ENCODE measurements at regions not wholly inside any gene's neighbourhood (a gene's known extent, or its start where the extent isn't known, plus 50 kb on each side); places are given as distances from the start of the nearest gene placed in this dataset.

- Histone ChIP-seq H3K4me1 (ENCODE audit: control insufficient read depth, insufficient read depth, low read length) (no peaks in the 10 kb centered on the region), H3K36me3 (ENCODE audit: control insufficient read depth, insufficient read depth, low read length) (no peaks in the 10 kb centered on the region), H3K9ac (ENCODE audit: low read depth, low read length) (no peak overlapping the region), H3K27me3 (ENCODE audit: control insufficient read depth, insufficient read depth, low read length) (no peaks in the 10 kb centered on the region), H3K9me3 (ENCODE audit: control insufficient read depth, insufficient read depth, low read length) (no peaks in the 10 kb centered on the region), H3K4me3 (ENCODE audit: low read depth, low read length) (no peak overlapping the region)
Measured at GRCh38 chr2:215529271-215529670, 93.4 kb upstream of the FN1 start.

GRCh38 chr2:215528555-215528954, 92.7 kb upstream of the FN1 start:
- H3K27me3 ChIP-seq (ENCODE audit: control insufficient read depth, insufficient read depth, low read length): no peaks in the 10 kb centered on the region
- no peak overlapping the region for H3K4me3 ChIP-seq (ENCODE audit: low read depth, low read length)
- H3K36me3 ChIP-seq (ENCODE audit: control insufficient read depth, insufficient read depth, low read length): no peaks in the 10 kb centered on the region
- H3K9ac ChIP-seq (ENCODE audit: low read depth, low read length): no peak overlapping the region
- no peaks in the 10 kb centered on the region for H3K9me3 ChIP-seq (ENCODE audit: control insufficient read depth, insufficient read depth, low read length)
- H3K4me1 ChIP-seq (ENCODE audit: control insufficient read depth, insufficient read depth, low read length): no peaks in the 10 kb centered on the region

- H3K4me3 ChIP-seq (ENCODE audit: low read depth, low read length): no peak overlapping the region
- no peaks in the 10 kb centered on the region for H3K4me1 ChIP-seq (ENCODE audit: control insufficient read depth, insufficient read depth, low read length)
- H3K9me3 ChIP-seq (ENCODE audit: control insufficient read depth, insufficient read depth, low read length): no peaks in the 10 kb centered on the region
- no peak overlapping the region for H3K9ac ChIP-seq (ENCODE audit: low read depth, low read length)
- H3K27me3 ChIP-seq (ENCODE audit: control insufficient read depth, insufficient read depth, low read length): no peaks in the 10 kb centered on the region
- no peaks in the 10 kb centered on the region for H3K36me3 ChIP-seq (ENCODE audit: control insufficient read depth, insufficient read depth, low read length)
Measured at GRCh38 chr2:215527736-215528135, 91.9 kb upstream of the FN1 start.

GRCh38 chr2:215526341-215526740, 90.5 kb upstream of the FN1 start:
- Histone ChIP-seq H3K4me3 (ENCODE audit: low read depth, low read length) (no peak overlapping the region), H3K9me3 (ENCODE audit: control insufficient read depth, insufficient read depth, low read length) (no peaks in the 10 kb centered on the region), H3K4me1 (ENCODE audit: control insufficient read depth, insufficient read depth, low read length) (no peaks in the 10 kb centered on the region), H3K36me3 (ENCODE audit: control insufficient read depth, insufficient read depth, low read length) (no peaks in the 10 kb centered on the region), H3K9ac (ENCODE audit: low read depth, low read length) (no peak overlapping the region), H3K27me3 (ENCODE audit: control insufficient read depth, insufficient read depth, low read length) (no peaks in the 10 kb centered on the region)

GRCh38 chr2:215522237-215522636, 86.4 kb upstream of the FN1 start:
- Histone ChIP-seq H3K36me3 (ENCODE audit: control insufficient read depth, insufficient read depth, low read length) (no peaks in the 10 kb centered on the region), H3K4me3 (ENCODE audit: low read depth, low read length) (no peak overlapping the region), H3K27me3 (ENCODE audit: control insufficient read depth, insufficient read depth, low read length) (no peaks in the 10 kb centered on the region), H3K9me3 (ENCODE audit: control insufficient read depth, insufficient read depth, low read length) (no peaks in the 10 kb centered on the region), H3K4me1 (ENCODE audit: control insufficient read depth, insufficient read depth, low read length) (no peaks in the 10 kb centered on the region), H3K9ac (ENCODE audit: low read depth, low read length) (no peak overlapping the region)

GRCh38 chr2:215521031-215521430, 85.2 kb upstream of the FN1 start:
- Histone ChIP-seq H3K36me3 (ENCODE audit: control insufficient read depth, insufficient read depth, low read length) (no peaks in the 10 kb centered on the region), H3K4me1 (ENCODE audit: control insufficient read depth, insufficient read depth, low read length) (no peaks in the 10 kb centered on the region), H3K9ac (ENCODE audit: low read depth, low read length) (no peak overlapping the region), H3K27me3 (ENCODE audit: control insufficient read depth, insufficient read depth, low read length) (no peaks in the 10 kb centered on the region), H3K9me3 (ENCODE audit: control insufficient read depth, insufficient read depth, low read length) (no peaks in the 10 kb centered on the region), H3K4me3 (ENCODE audit: low read depth, low read length) (no peak overlapping the region)

- H3K4me1 ChIP-seq (ENCODE audit: control insufficient read depth, insufficient read depth, low read length): no peaks in the 10 kb centered on the region
- no peak overlapping the region for H3K4me3 ChIP-seq (ENCODE audit: low read depth, low read length)
- no peaks in the 10 kb centered on the region for H3K36me3 ChIP-seq (ENCODE audit: control insufficient read depth, insufficient read depth, low read length)
- no peak overlapping the region for H3K9ac ChIP-seq (ENCODE audit: low read depth, low read length)
- no peaks in the 10 kb centered on the region for H3K9me3 ChIP-seq (ENCODE audit: control insufficient read depth, insufficient read depth, low read length)
- H3K27me3 ChIP-seq (ENCODE audit: control insufficient read depth, insufficient read depth, low read length): no peaks in the 10 kb centered on the region
Measured at GRCh38 chr2:215517391-215517790, 81.5 kb upstream of the FN1 start.

GRCh38 chr2:215514516-215514915, 78.6 kb upstream of the FN1 start:
- Histone ChIP-seq H3K36me3 (ENCODE audit: control insufficient read depth, insufficient read depth, low read length) (no peaks in the 10 kb centered on the region), H3K4me1 (ENCODE audit: control insufficient read depth, insufficient read depth, low read length) (no peaks in the 10 kb centered on the region), H3K27me3 (ENCODE audit: control insufficient read depth, insufficient read depth, low read length) (no peaks in the 10 kb centered on the region), H3K4me3 (ENCODE audit: low read depth, low read length) (no peak overlapping the region), H3K9me3 (ENCODE audit: control insufficient read depth, insufficient read depth, low read length) (no peaks in the 10 kb centered on the region), H3K9ac (ENCODE audit: low read depth, low read length) (no peak overlapping the region)

GRCh38 chr2:215511454-215512346, 75.8 kb upstream of the FN1 start:
- H3K4me1 ChIP-seq (ENCODE audit: control insufficient read depth, insufficient read depth, low read length): no peaks in the 10 kb centered on the region
- H3K9ac ChIP-seq (ENCODE audit: low read depth, low read length): no peak overlapping the region
- no peaks in the 10 kb centered on the region for H3K27me3 ChIP-seq (ENCODE audit: control insufficient read depth, insufficient read depth, low read length)
- no peaks in the 10 kb centered on the region for H3K36me3 ChIP-seq (ENCODE audit: control insufficient read depth, insufficient read depth, low read length)
- H3K9me3 ChIP-seq (ENCODE audit: control insufficient read depth, insufficient read depth, low read length): no peaks in the 10 kb centered on the region
- no peak overlapping the region for H3K4me3 ChIP-seq (ENCODE audit: low read depth, low read length)

- Histone ChIP-seq H3K4me1 (ENCODE audit: control insufficient read depth, insufficient read depth, low read length) (no peaks in the 10 kb centered on the region), H3K9ac (ENCODE audit: low read depth, low read length) (no peak overlapping the region), H3K27me3 (ENCODE audit: control insufficient read depth, insufficient read depth, low read length) (no peaks in the 10 kb centered on the region), H3K36me3 (ENCODE audit: control insufficient read depth, insufficient read depth, low read length) (no peaks in the 10 kb centered on the region), H3K4me3 (ENCODE audit: low read depth, low read length) (no peak overlapping the region), H3K9me3 (ENCODE audit: control insufficient read depth, insufficient read depth, low read length) (no peaks in the 10 kb centered on the region)
Measured at GRCh38 chr2:215507836-215508235, 72.0 kb upstream of the FN1 start.

GRCh38 chr2:215507136-215507535, 71.3 kb upstream of the FN1 start:
- Histone ChIP-seq H3K27me3 (ENCODE audit: control insufficient read depth, insufficient read depth, low read length) (no peaks in the 10 kb centered on the region), H3K9ac (ENCODE audit: low read depth, low read length) (no peak overlapping the region), H3K9me3 (ENCODE audit: control insufficient read depth, insufficient read depth, low read length) (no peaks in the 10 kb centered on the region), H3K4me1 (ENCODE audit: control insufficient read depth, insufficient read depth, low read length) (no peaks in the 10 kb centered on the region), H3K36me3 (ENCODE audit: control insufficient read depth, insufficient read depth, low read length) (no peaks in the 10 kb centered on the region), H3K4me3 (ENCODE audit: low read depth, low read length) (no peak overlapping the region)

GRCh38 chr2:215506604-215506990, 70.7 kb upstream of the FN1 start:
- no peak overlapping the region for H3K4me3 ChIP-seq (ENCODE audit: low read depth, low read length)
- no peak overlapping the region for H3K9ac ChIP-seq (ENCODE audit: low read depth, low read length)
- H3K9me3 ChIP-seq (ENCODE audit: control insufficient read depth, insufficient read depth, low read length): no peaks in the 10 kb centered on the region
- no peaks in the 10 kb centered on the region for H3K36me3 ChIP-seq (ENCODE audit: control insufficient read depth, insufficient read depth, low read length)
- H3K27me3 ChIP-seq (ENCODE audit: control insufficient read depth, insufficient read depth, low read length): no peaks in the 10 kb centered on the region
- H3K4me1 ChIP-seq (ENCODE audit: control insufficient read depth, insufficient read depth, low read length): no peaks in the 10 kb centered on the region

Measured in iPS-15b (cell line).